IgD-negative memory B cell (primary cell): ENCODE measurements at regions not wholly inside any gene's neighbourhood (a gene's known extent, or its start where the extent isn't known, plus 50 kb on each side); places are given as distances from the start of the nearest gene placed in this dataset.
A peak's percentile ranks its signal among the peaks of the same experiment; 100 is the strongest.

Source experiments
- H3K27ac Mint-ChIP-seq, 3 donors: one replicate each; pipeline ENCODE4 v1.8.0; 2020 to 2022; ENCODE audit warnings: mild to moderate bottlenecking in 3 of 3, mixed read lengths in 3 of 3, moderate library complexity in 1 of 3
- H3K27me3 Mint-ChIP-seq: one replicate; pipeline ENCODE4 v1.8.0; 2021; ENCODE audit warnings: mixed read lengths
- H3K36me3 Mint-ChIP-seq: one replicate; pipeline ENCODE4 v1.8.0; 2020; ENCODE audit warnings: mild to moderate bottlenecking, mixed read lengths
- H3K4me1 Mint-ChIP-seq, 3 donors: one replicate each; pipeline ENCODE4 v1.8.0; 2020 to 2022; ENCODE audit warnings: mixed read lengths in 3 of 3, mild to moderate bottlenecking in 1 of 3
- H3K4me3 Mint-ChIP-seq, 4 donors: one replicate each; pipeline ENCODE4 v1.8.0; 2020 to 2022; ENCODE audit warnings: mild to moderate bottlenecking in 4 of 4, mixed read lengths in 4 of 4, moderate library complexity in 3 of 4
- H3K9me3 Mint-ChIP-seq, 3 donors: one replicate each; pipeline ENCODE4 v1.8.0; 2020 to 2021; ENCODE audit warnings: mixed read lengths in 3 of 3, mild to moderate bottlenecking in 1 of 3

- H3K4me3 Mint-ChIP-seq, result no peak overlapping the region
- H3K27ac Mint-ChIP-seq, result no peak overlapping the region
- peaks cover 2% of the 10 kb centered on the region for H3K36me3 Mint-ChIP-seq
- H3K9me3 Mint-ChIP-seq, result peaks cover 4 to 19% (median 17%) of the 10 kb centered on the region in 3 donors
- peaks cover 20% of the 10 kb centered on the region for H3K27me3 Mint-ChIP-seq
- peaks cover 0 to 2% (median 1%) of the 10 kb centered on the region in 3 donors for H3K4me1 Mint-ChIP-seq
Measured at GRCh38 chr3:17949101-17949500, 206.7 kb upstream of the TBC1D5 start.

DNA sequence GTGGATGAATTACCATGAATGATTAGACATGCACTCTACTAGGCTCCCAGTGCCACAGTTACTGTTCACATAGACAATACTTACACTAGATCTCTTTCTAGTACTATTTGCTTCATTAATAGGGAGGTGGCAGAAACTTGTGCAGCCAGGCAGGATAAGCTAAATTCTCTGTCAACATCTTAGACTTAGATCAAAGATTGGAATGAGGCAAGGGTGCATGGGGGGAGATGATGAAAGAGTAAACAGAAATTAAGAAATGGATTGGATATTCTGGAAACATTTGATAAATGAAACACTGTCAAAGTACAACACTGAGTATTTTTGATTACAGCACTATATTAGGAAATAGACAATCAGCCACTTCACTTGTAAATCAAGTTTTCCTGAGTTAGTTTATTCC, 205.4 kb upstream of the TBC1D5 start:
- peaks cover 0 to 2% (median 1%) of the 10 kb centered on the region in 3 donors for H3K4me1 Mint-ChIP-seq
- peaks cover 2% of the 10 kb centered on the region for H3K36me3 Mint-ChIP-seq
- peaks cover 20% of the 10 kb centered on the region for H3K27me3 Mint-ChIP-seq
- H3K4me3 Mint-ChIP-seq, result no peak overlapping the region
- H3K9me3 Mint-ChIP-seq, result peaks cover 4 to 17% (median 15%) of the 10 kb centered on the region in 3 donors
- no peak overlapping the region for H3K27ac Mint-ChIP-seq

DNA sequence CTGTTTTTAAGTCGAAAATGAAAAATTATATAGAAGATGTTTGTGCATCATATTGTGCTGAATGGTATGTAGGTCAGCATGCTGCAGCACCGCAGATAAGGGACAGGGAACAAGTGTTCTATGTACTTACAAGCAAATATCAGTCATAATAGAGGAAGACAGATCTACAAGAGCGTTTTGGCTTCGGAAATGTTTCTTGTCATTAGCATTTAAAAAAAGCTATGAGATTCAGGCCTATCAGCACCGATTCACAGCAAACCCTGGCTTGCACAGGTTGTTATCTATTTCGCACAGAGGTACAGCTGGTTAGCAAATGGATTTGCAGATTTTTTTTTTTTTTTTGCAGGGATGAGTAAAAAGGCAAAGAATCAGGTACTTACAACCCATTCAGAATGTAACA, 204.2 kb upstream of the TBC1D5 start:
- Mint-ChIP-seq H3K4me3 (no peak overlapping the region), H3K9me3 (peaks cover 4 to 14% (median 13%) of the 10 kb centered on the region in 3 donors), H3K27ac (no peak overlapping the region), H3K27me3 (peaks cover 20% of the 10 kb centered on the region), H3K36me3 (no peaks in the 10 kb centered on the region), H3K4me1 (peaks cover 0 to 2% (median 1%) of the 10 kb centered on the region in 3 donors)

GRCh38 chr3:17945799-17946399, 203.5 kb upstream of the TBC1D5 start:
- H3K4me3 Mint-ChIP-seq, result no peak overlapping the region
- H3K9me3 Mint-ChIP-seq, result peaks cover 3 to 13% (median 9%) of the 10 kb centered on the region in 3 donors
- peaks cover 0 to 2% (median 1%) of the 10 kb centered on the region in 3 donors for H3K4me1 Mint-ChIP-seq
- no peaks in the 10 kb centered on the region for H3K36me3 Mint-ChIP-seq
- peaks cover 20% of the 10 kb centered on the region for H3K27me3 Mint-ChIP-seq
- no peak overlapping the region for H3K27ac Mint-ChIP-seq

DNA sequence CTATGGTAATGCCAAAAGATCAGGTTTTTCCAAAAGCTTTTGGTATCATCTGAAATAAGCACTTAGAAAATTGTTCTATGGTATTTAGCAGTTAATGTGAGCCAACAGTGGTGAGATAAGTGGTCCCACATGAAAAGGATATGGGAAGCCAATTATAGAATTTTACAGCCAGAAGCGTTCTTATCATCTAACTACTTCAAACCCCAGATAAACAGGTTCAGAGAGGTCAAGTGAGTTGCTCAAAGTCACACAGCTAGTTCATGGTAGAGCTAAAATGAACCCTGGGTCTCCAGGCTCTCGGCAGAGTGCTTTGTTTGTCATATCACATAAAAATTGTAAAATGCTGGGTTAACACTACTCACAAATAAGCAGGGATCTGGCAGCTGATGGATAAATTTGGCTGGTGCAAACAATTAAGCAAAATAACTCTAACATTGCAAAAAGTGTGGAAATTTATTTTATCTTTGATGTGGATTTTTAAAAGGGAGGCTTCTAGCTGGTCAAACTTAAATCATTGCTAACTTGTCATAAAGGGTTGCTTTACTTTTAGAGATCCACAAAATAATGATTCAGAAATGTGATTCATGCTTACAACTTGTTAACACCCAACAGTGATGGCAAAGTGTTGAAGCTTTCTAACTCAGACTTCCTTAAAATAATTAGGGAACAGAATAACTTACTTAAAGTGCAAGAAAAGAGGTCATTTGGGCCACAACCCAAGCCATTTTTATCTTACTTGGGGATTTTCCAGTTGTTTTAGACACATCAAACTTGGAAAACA, 202.8 kb upstream of the TBC1D5 start:
- peaks cover 0 to 2% (median 1%) of the 10 kb centered on the region in 3 donors for H3K4me1 Mint-ChIP-seq
- no peak overlapping the region for H3K4me3 Mint-ChIP-seq
- H3K27me3 Mint-ChIP-seq, result peaks cover 24% of the 10 kb centered on the region
- peaks cover 3 to 7% (median 3%) of the 10 kb centered on the region in 3 donors for H3K9me3 Mint-ChIP-seq
- H3K36me3 Mint-ChIP-seq, result no peaks in the 10 kb centered on the region
- no peak overlapping the region for H3K27ac Mint-ChIP-seq

DNA sequence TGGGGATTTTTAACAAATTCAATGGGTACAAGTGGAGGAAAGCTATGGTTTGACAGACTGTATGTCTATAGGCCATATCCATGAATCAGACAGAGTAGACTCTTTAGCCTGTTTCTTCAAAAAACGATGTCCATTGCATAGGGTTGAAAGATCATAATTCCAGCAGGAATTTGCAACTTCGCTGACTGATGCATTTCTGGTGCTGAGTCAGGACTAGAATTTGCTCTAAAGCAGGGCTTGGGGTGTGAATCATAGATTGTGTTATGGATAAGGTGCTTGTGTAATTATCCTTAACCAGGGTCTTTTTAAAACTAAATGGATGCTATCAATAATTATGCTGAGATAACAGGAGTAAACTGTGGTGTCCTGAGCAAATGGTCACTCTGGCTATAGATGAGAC, 200.4 kb upstream of the TBC1D5 start:
- no peak overlapping the region for H3K4me3 Mint-ChIP-seq
- H3K9me3 Mint-ChIP-seq, result peaks cover 0 to 1% (median 0%) of the 10 kb centered on the region in 3 donors
- H3K36me3 Mint-ChIP-seq, result no peaks in the 10 kb centered on the region
- peaks cover 0 to 2% (median 0%) of the 10 kb centered on the region in 3 donors for H3K4me1 Mint-ChIP-seq
- H3K27ac Mint-ChIP-seq, result no peak overlapping the region
- peaks cover 18% of the 10 kb centered on the region for H3K27me3 Mint-ChIP-seq

GRCh38 chr3:17941766-17942165, 199.3 kb upstream of the TBC1D5 start:
- peaks cover 0 to 2% (median 0%) of the 10 kb centered on the region in 3 donors for H3K4me1 Mint-ChIP-seq
- no peak overlapping the region for H3K4me3 Mint-ChIP-seq
- no peak overlapping the region for H3K27ac Mint-ChIP-seq
- peaks cover 0 to 1% (median 0%) of the 10 kb centered on the region in 3 donors for H3K9me3 Mint-ChIP-seq
- peaks cover 16% of the 10 kb centered on the region for H3K27me3 Mint-ChIP-seq
- no peaks in the 10 kb centered on the region for H3K36me3 Mint-ChIP-seq

- Mint-ChIP-seq H3K27ac (peak overlapping the region in 1 of 3 donors; percentile 17), H3K9me3 (peaks cover 0 to 1% (median 0%) of the 10 kb centered on the region in 3 donors), H3K27me3 (peaks cover 12% of the 10 kb centered on the region), H3K4me1 (peaks cover 0 to 2% (median 0%) of the 10 kb centered on the region in 3 donors), H3K36me3 (no peaks in the 10 kb centered on the region), H3K4me3 (no peak overlapping the region)
Measured at GRCh38 chr3:17941152-17941551, 198.7 kb upstream of the TBC1D5 start.

DNA sequence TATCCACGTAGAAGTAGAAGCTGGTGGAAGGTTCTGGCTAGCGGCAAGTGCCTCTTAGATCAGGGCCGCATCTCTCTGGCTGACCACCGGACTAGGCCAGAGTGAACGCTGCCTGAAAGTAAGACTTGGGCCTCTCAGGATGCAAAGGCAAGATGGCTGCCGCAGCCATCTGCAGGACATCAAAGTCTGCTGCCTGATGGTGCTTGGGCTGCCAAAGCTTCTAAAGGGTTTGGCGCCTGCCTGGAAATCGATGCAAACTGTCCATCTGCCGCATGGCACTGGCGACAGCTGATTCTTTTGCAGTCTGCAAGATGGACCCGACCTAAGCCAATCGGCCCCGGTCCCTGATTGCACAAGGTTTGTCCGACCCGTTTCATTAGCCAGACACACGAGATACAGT, 196.7 kb upstream of the TBC1D5 start:
- H3K4me3 Mint-ChIP-seq, result no peak overlapping the region
- H3K9me3 Mint-ChIP-seq, result no peaks in the 10 kb centered on the region
- peaks cover 10% of the 10 kb centered on the region for H3K27me3 Mint-ChIP-seq
- no peak overlapping the region for H3K27ac Mint-ChIP-seq
- no peaks in the 10 kb centered on the region for H3K36me3 Mint-ChIP-seq
- peaks cover 0 to 2% (median 0%) of the 10 kb centered on the region in 3 donors for H3K4me1 Mint-ChIP-seq

DNA sequence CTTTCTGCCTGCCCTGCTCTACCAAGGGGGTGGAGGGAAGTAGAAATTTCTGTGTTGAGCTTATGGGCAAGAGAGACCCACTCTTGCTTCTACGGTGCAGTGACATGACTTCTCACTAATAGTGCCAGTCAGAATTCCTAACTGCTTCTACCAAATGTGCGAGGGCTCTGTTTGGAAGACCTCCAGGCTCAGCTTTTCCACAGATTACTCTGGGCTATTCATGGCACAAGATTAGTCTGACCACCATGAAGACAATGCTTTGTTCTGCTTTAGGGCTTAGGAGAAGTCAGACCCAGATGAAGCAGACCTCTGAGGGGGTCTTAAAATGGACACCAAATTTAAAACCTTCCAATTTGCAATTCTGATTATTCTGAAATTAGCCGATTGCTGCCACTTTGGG, 195.9 kb upstream of the TBC1D5 start:
- H3K36me3 Mint-ChIP-seq, result no peaks in the 10 kb centered on the region
- H3K27ac Mint-ChIP-seq, result no peak overlapping the region
- no peak overlapping the region for H3K4me3 Mint-ChIP-seq
- no peaks in the 10 kb centered on the region for H3K9me3 Mint-ChIP-seq
- peaks cover 10% of the 10 kb centered on the region for H3K27me3 Mint-ChIP-seq
- peaks cover 0 to 2% (median 0%) of the 10 kb centered on the region in 3 donors for H3K4me1 Mint-ChIP-seq

GRCh38 chr3:17936736-17937480, 194.5 kb upstream of the TBC1D5 start:
- H3K4me1 Mint-ChIP-seq, result peaks cover 0 to 2% (median 0%) of the 10 kb centered on the region in 3 donors
- peak overlapping the region in 1 of 3 donors; percentile 73 for H3K27ac Mint-ChIP-seq
- H3K36me3 Mint-ChIP-seq, result no peaks in the 10 kb centered on the region
- peaks cover 10% of the 10 kb centered on the region for H3K27me3 Mint-ChIP-seq
- no peak overlapping the region for H3K4me3 Mint-ChIP-seq
- H3K9me3 Mint-ChIP-seq, result peaks cover 0 to 3% (median 0%) of the 10 kb centered on the region in 3 donors

- no peaks in the 10 kb centered on the region for H3K36me3 Mint-ChIP-seq
- H3K27ac Mint-ChIP-seq, result no peak overlapping the region
- H3K4me1 Mint-ChIP-seq, result peaks cover 0 to 2% (median 0%) of the 10 kb centered on the region in 3 donors
- H3K9me3 Mint-ChIP-seq, result peaks cover 1 to 6% (median 1%) of the 10 kb centered on the region in 3 donors
- H3K27me3 Mint-ChIP-seq, result peaks cover 6% of the 10 kb centered on the region
- H3K4me3 Mint-ChIP-seq, result no peak overlapping the region
Measured at GRCh38 chr3:17935222-17935621, 192.8 kb upstream of the TBC1D5 start.

GRCh38 chr3:17932136-17932771, 189.8 kb upstream of the TBC1D5 start:
- Mint-ChIP-seq H3K4me3 (no peak overlapping the region), H3K9me3 (peaks cover 1 to 6% (median 1%) of the 10 kb centered on the region in 3 donors), H3K4me1 (no peaks in the 10 kb centered on the region), H3K27me3 (peaks cover 6% of the 10 kb centered on the region), H3K36me3 (no peaks in the 10 kb centered on the region), H3K27ac (no peak overlapping the region)

GRCh38 chr3:17931131-17931530, 188.7 kb upstream of the TBC1D5 start:
- no peaks in the 10 kb centered on the region for H3K4me1 Mint-ChIP-seq
- no peaks in the 10 kb centered on the region for H3K36me3 Mint-ChIP-seq
- H3K4me3 Mint-ChIP-seq, result no peak overlapping the region
- peaks cover 1 to 6% (median 1%) of the 10 kb centered on the region in 3 donors for H3K9me3 Mint-ChIP-seq
- no peak overlapping the region for H3K27ac Mint-ChIP-seq
- peaks cover 7% of the 10 kb centered on the region for H3K27me3 Mint-ChIP-seq
